HCT116 (cell line): ENCODE measurements at regions not wholly inside any gene's neighbourhood (a gene's known extent, or its start where the extent isn't known, plus 50 kb on each side); places are given as distances from the start of the nearest gene placed in this dataset.
A peak's percentile ranks its signal among the peaks of the same experiment; 100 is the strongest.

ENCODE experiments used
- ATAC-seq: fragments of 200-7000 bp; cut with Tn5 transposase; 2 replicates; pipeline ENCODE4 v1.9.1; 2020; ENCODE audit warnings: mild to moderate bottlenecking, moderate library complexity
- BruUV-seq: library from RNA; stranded (reverse); fragments of 400-500 nt; replicated peaks from 2 replicates; lab custom pipeline; 2021; lab: Mats Ljungman, UMichigan
- CTCF ChIA-PET: fragments of 300-600 bp; sonication (Branson Sonifier 250); formaldehyde crosslinking; loops from one replicate; lab custom pipeline; 2021; ENCODE audit warnings: antibody characterized with exemption; lab: Charles Lee
- POLR2A ChIA-PET: fragments of 300-600, 350-600 bp; sonication (Branson Sonifier 250); formaldehyde crosslinking; loops from one replicate; lab custom pipeline; 2021; ENCODE audit warnings: antibody characterized with exemption; lab: Charles Lee
- RAD21 ChIA-PET, 2 experiments: fragments of 300-600 bp; sonication (Branson Sonifier 250); formaldehyde crosslinking; loops; one replicate each; lab custom pipeline; 2023; ENCODE audit warnings: low total read pairs in 2 of 2; ENCODE audit not compliant: uncharacterized antibody in 2 of 2, unreplicated experiment in 2 of 2, low non-redundant PET in 1 of 2; lab: Charles Lee
- DNase-seq: peaks from one replicate; pipeline ENCODE4 v3.0.0-alpha.2; 2010; ENCODE audit warnings: low read depth, low spot score
- H2AFZ ChIP-seq: fragments of 200-600 bp; shearing (Covaris generic), sonication (generic); 2 replicates; pipeline ENCODE4 v1.6.1; 2017; ENCODE audit warnings: low read depth, mixed run types, mixed read lengths, antibody characterized with exemption, low read length; ENCODE audit not compliant: poor library complexity, severe bottlenecking
- H3K27ac ChIP-seq: 2 replicates; pipeline ENCODE4 v1.5.1; 2012; ENCODE audit warnings: low read depth, low read length
- H3K27me3 ChIP-seq: fragments of 200-600 bp; sonication (generic); 2 replicates; pipeline ENCODE4 v1.6.1; 2016; ENCODE audit warnings: mixed run types, low read length, mixed read lengths; ENCODE audit not compliant: insufficient read depth
- H3K36me3 ChIP-seq, 2 experiments: fragments of 200-500 bp in 1 of 2; fragments of 200-600 bp in 1 of 2; sonication (Bioruptor generic) in 1 of 2; sonication (generic) in 1 of 2; 2 replicates each; pipeline versions ENCODE4 v1.5.1 to v1.6.1; 2014 to 2016; ENCODE audit warnings: low read length in 2 of 2, inconsistent platforms in 1 of 2, mixed read lengths in 1 of 2, mixed run types in 1 of 2; ENCODE audit not compliant: insufficient read depth in 2 of 2, control insufficient read depth in 1 of 2
- H3K4me1 ChIP-seq, 2 experiments: fragments of 200-600 bp in 1 of 2; sonication (generic) in 1 of 2; 2 replicates each; pipeline versions ENCODE4 v1.5.1 to v1.6.1; 2012 to 2017; ENCODE audit warnings: low read length in 2 of 2, inconsistent platforms in 1 of 2, mild to moderate bottlenecking in 1 of 2, mixed read lengths in 1 of 2, mixed run types in 1 of 2, moderate library complexity in 1 of 2; ENCODE audit not compliant: insufficient read depth in 2 of 2, control insufficient read depth in 1 of 2
- H3K4me2 ChIP-seq: fragments of 200-600 bp; sonication (generic); 2 replicates; pipeline ENCODE4 v1.6.1; 2017; ENCODE audit warnings: mixed run types, low read length, mixed read lengths
- H3K4me3 ChIP-seq, 2 experiments: fragments of 200-600 bp in 1 of 2; sonication (generic) in 1 of 2; replicated peaks in 1 of 2; 2 replicates each; pipeline ENCODE4 v1.5.1; 2011 to 2016; ENCODE audit warnings: low read length in 2 of 2, control low read depth in 1 of 2, low read depth in 1 of 2, mild to moderate bottlenecking in 1 of 2, mixed read lengths in 1 of 2, mixed run types in 1 of 2
- H3K79me2 ChIP-seq: fragments of 200-600 bp; sonication (generic); 2 replicates; pipeline ENCODE4 v1.6.1; 2017; ENCODE audit warnings: mild to moderate bottlenecking, mixed run types, low read length, moderate library complexity, mixed read lengths; ENCODE audit not compliant: insufficient read depth
- H3K9ac ChIP-seq: fragments of 200-600 bp; sonication (generic); 2 replicates; pipeline ENCODE4 v1.6.1; 2016; ENCODE audit warnings: low read length, mixed read lengths
- H3K9me2 ChIP-seq: fragments of 200-600 bp; sonication (generic), shearing (Covaris generic); 2 replicates; pipeline ENCODE4 v1.6.1; 2017; ENCODE audit warnings: mixed run types, mild to moderate bottlenecking, moderate library complexity; ENCODE audit not compliant: insufficient read depth
- H3K9me3 ChIP-seq, 2 experiments: fragments of 200-500 bp in 1 of 2; fragments of 200-600 bp in 1 of 2; sonication (Bioruptor generic) in 1 of 2; sonication (generic) in 1 of 2; 2 replicates each; pipeline ENCODE4 v1.6.1; 2014 to 2017; ENCODE audit warnings: low read length in 2 of 2, mixed read lengths in 2 of 2, inconsistent platforms in 1 of 2, low read depth in 1 of 2, mild to moderate bottlenecking in 1 of 2, mixed run types in 1 of 2, moderate library complexity in 1 of 2; ENCODE audit not compliant: control insufficient read depth in 1 of 2, insufficient read depth in 1 of 2
- H4K20me1 ChIP-seq: fragments of 200-600 bp; sonication (generic), shearing (Covaris generic); 2 replicates; pipeline ENCODE4 v1.6.1; 2017; ENCODE audit warnings: mixed run types, mild to moderate bottlenecking, moderate library complexity; ENCODE audit not compliant: insufficient read depth
- CEBPB ChIP-seq: IDR thresholded peaks from 2 replicates; pipeline ENCODE4 v1.6.1; 2012; ENCODE audit warnings: low read depth
- EGR1 ChIP-seq: IDR thresholded peaks from 2 replicates; pipeline ENCODE4 v1.6.1; 2012; ENCODE audit warnings: low read depth
- EZH2phosphoT487 ChIP-seq: fragments of 200-600 bp; IDR thresholded peaks from 2 replicates; pipeline ENCODE4 v1.6.1; 2018; ENCODE audit warnings: antibody characterized with exemption, borderline replicate concordance
- FOSL1 ChIP-seq: IDR thresholded peaks from 2 replicates; pipeline ENCODE4 v1.6.1; 2012; ENCODE audit warnings: low read depth
- JUND ChIP-seq: IDR thresholded peaks from 2 replicates; pipeline ENCODE4 v1.6.1; 2012
- POLR2AphosphoS5 ChIP-seq: IDR thresholded peaks from 2 replicates; pipeline ENCODE4 v1.6.1; 2011; ENCODE audit warnings: mild to moderate bottlenecking, low read depth, low read length, moderate library complexity
- RAD21 ChIP-seq: IDR thresholded peaks from 2 replicates; pipeline ENCODE4 v1.6.1; 2012; ENCODE audit warnings: low read depth, mild to moderate bottlenecking
- SIN3A ChIP-seq: IDR thresholded peaks from 2 replicates; pipeline ENCODE4 v1.6.1; 2012; ENCODE audit warnings: low read depth
- SP1 ChIP-seq: IDR thresholded peaks from 2 replicates; pipeline ENCODE4 v1.6.1; 2012; ENCODE audit warnings: low read depth
- SRF ChIP-seq: IDR thresholded peaks from 2 replicates; pipeline ENCODE4 v1.6.1; 2012; ENCODE audit warnings: low read depth
- TCF7L2 ChIP-seq: IDR thresholded peaks from 2 replicates; pipeline ENCODE4 v1.7.0; 2011; ENCODE audit warnings: borderline replicate concordance, inconsistent platforms; ENCODE audit not compliant: insufficient read depth, insufficient read length; ENCODE audit errors: extremely low read depth
- YY1 ChIP-seq: IDR thresholded peaks from 2 replicates; pipeline ENCODE4 v1.6.1; 2011; ENCODE audit warnings: low read length, low read depth, moderate library complexity, mild to moderate bottlenecking; ENCODE audit not compliant: insufficient replicate concordance; ENCODE audit errors: extremely low read depth
- ZBTB33 ChIP-seq: IDR thresholded peaks from 2 replicates; pipeline ENCODE4 v1.6.1; 2011; ENCODE audit warnings: mild to moderate bottlenecking, low read length, moderate library complexity; ENCODE audit not compliant: insufficient replicate concordance; ENCODE audit errors: extremely low read depth
- ZFX ChIP-seq: fragments of 450-650 bp; IDR thresholded peaks from 2 replicates; pipeline ENCODE4 v1.6.1; 2017
- ZNF274 ChIP-seq: fragments of 200-500 bp; sonication (Bioruptor generic); IDR thresholded peaks from 2 replicates; pipeline ENCODE4 v1.6.1; 2014; ENCODE audit warnings: mild to moderate bottlenecking, low read depth, low read length, inconsistent platforms
- intact Hi-C: fragments of 100-400 bp; cut with micrococcal nuclease; formaldehyde crosslinking; loops from 2 replicates; pipeline ENCODE4 v1.10.0; 2022
- TF ChIP-seq, protein P1 (sequence below): IDR thresholded peaks from 2 replicates; pipeline ENCODE4 v1.6.1; 2012; ENCODE audit warnings: low read depth
- TF ChIP-seq, protein P2 (sequence below), 3 experiments: fragments of 200-600 bp in 1 of 3; sonication (generic) in 1 of 3; IDR thresholded peaks in 2 of 3; conservative IDR thresholded peaks in 1 of 3; 2 replicates each; pipeline ENCODE4 v1.5.1; 2012 to 2017; ENCODE audit warnings: low read depth in 2 of 3, low read length in 2 of 3, antibody characterized with exemption in 1 of 3, borderline replicate concordance in 1 of 3, control low read depth in 1 of 3, mild to moderate bottlenecking in 1 of 3, mixed read lengths in 1 of 3, mixed run types in 1 of 3, moderate library complexity in 1 of 3; ENCODE audit not compliant: insufficient read depth in 1 of 3
- TF ChIP-seq, protein P3 (sequence below): IDR thresholded peaks from 2 replicates; pipeline ENCODE4 v1.6.1; 2012

- POLR2A ChIA-PET, result no interaction called here
- BruUV-seq, result no TSS peak
- no peak for ATAC-seq
- H3K27ac ChIP-seq, result no peak overlapping the region
- peak overlapping the region; percentile 35 for H2AFZ ChIP-seq
- no peaks in the 10 kb centered on the region for H3K27me3 ChIP-seq
- peaks cover 0 to 4% of the 10 kb centered on the region in 2 experiments; a peak in 1 of 4 replicates for H3K9me3 ChIP-seq
- no peaks in the 10 kb centered on the region for H3K9me2 ChIP-seq
- CTCF ChIA-PET, result no interaction called here
- H3K79me2 ChIP-seq, result no peaks in the 10 kb centered on the region
- no peak for DNase-seq
- no peaks in the 10 kb centered on the region for H3K36me3 ChIP-seq
- H3K4me1 ChIP-seq, result peaks cover 0 to 3% of the 10 kb centered on the region in 2 experiments; a peak in 1 of 4 replicates
- TF ChIP-seq, protein P1, sequence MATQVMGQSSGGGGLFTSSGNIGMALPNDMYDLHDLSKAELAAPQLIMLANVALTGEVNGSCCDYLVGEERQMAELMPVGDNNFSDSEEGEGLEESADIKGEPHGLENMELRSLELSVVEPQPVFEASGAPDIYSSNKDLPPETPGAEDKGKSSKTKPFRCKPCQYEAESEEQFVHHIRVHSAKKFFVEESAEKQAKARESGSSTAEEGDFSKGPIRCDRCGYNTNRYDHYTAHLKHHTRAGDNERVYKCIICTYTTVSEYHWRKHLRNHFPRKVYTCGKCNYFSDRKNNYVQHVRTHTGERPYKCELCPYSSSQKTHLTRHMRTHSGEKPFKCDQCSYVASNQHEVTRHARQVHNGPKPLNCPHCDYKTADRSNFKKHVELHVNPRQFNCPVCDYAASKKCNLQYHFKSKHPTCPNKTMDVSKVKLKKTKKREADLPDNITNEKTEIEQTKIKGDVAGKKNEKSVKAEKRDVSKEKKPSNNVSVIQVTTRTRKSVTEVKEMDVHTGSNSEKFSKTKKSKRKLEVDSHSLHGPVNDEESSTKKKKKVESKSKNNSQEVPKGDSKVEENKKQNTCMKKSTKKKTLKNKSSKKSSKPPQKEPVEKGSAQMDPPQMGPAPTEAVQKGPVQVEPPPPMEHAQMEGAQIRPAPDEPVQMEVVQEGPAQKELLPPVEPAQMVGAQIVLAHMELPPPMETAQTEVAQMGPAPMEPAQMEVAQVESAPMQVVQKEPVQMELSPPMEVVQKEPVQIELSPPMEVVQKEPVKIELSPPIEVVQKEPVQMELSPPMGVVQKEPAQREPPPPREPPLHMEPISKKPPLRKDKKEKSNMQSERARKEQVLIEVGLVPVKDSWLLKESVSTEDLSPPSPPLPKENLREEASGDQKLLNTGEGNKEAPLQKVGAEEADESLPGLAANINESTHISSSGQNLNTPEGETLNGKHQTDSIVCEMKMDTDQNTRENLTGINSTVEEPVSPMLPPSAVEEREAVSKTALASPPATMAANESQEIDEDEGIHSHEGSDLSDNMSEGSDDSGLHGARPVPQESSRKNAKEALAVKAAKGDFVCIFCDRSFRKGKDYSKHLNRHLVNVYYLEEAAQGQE, result no peak
- no peak for TF ChIP-seq EZH2phosphoT487
- TF ChIP-seq TCF7L2, result no peak
- no peak for TF ChIP-seq ZNF274
- no peak for TF ChIP-seq SP1
- TF ChIP-seq, protein P2, sequence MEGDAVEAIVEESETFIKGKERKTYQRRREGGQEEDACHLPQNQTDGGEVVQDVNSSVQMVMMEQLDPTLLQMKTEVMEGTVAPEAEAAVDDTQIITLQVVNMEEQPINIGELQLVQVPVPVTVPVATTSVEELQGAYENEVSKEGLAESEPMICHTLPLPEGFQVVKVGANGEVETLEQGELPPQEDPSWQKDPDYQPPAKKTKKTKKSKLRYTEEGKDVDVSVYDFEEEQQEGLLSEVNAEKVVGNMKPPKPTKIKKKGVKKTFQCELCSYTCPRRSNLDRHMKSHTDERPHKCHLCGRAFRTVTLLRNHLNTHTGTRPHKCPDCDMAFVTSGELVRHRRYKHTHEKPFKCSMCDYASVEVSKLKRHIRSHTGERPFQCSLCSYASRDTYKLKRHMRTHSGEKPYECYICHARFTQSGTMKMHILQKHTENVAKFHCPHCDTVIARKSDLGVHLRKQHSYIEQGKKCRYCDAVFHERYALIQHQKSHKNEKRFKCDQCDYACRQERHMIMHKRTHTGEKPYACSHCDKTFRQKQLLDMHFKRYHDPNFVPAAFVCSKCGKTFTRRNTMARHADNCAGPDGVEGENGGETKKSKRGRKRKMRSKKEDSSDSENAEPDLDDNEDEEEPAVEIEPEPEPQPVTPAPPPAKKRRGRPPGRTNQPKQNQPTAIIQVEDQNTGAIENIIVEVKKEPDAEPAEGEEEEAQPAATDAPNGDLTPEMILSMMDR (IDR thresholded peaks at IDR 0.05 in 2 of 3, conservative IDR thresholded peaks at IDR 0.05 in 1 of 3; ENCODE audit: borderline replicate concordance in 1 of 3, insufficient read depth in 1 of 3, low read depth in 2 of 3, low read length in 2 of 3), result no peak
- TF ChIP-seq YY1, result no peak
- TF ChIP-seq RAD21, result no peak
- TF ChIP-seq ZBTB33, result no peak
- no peak for TF ChIP-seq SRF
- no peak for TF ChIP-seq ZFX
- TF ChIP-seq EGR1, result no peak
- TF ChIP-seq JUND, result no peak
- TF ChIP-seq, protein P3, sequence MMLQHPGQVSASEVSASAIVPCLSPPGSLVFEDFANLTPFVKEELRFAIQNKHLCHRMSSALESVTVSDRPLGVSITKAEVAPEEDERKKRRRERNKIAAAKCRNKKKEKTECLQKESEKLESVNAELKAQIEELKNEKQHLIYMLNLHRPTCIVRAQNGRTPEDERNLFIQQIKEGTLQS, result no peak
- TF ChIP-seq SIN3A, result no peak
- TF ChIP-seq CEBPB, result no peak
- TF ChIP-seq FOSL1, result no peak
- no peak for TF ChIP-seq POLR2AphosphoS5
- H3K4me3 ChIP-seq, result no peak overlapping the region
- no peaks in the 10 kb centered on the region for H4K20me1 ChIP-seq
- intact Hi-C loops, result no loop called here
- RAD21 ChIA-PET, result no interaction called here
- H3K4me2 ChIP-seq, result no peak overlapping the region
- H3K9ac ChIP-seq, result no peak overlapping the region
Measured at GRCh38 chr4:110808351-110808878, 185.5 kb upstream of the PITX2 start.
